ENCODE measurements at regions not wholly inside any gene's neighbourhood (a gene's known extent, or its start where the extent isn't known, plus 50 kb on each side); places are given as distances from the start of the nearest gene placed in this dataset.

DNA sequence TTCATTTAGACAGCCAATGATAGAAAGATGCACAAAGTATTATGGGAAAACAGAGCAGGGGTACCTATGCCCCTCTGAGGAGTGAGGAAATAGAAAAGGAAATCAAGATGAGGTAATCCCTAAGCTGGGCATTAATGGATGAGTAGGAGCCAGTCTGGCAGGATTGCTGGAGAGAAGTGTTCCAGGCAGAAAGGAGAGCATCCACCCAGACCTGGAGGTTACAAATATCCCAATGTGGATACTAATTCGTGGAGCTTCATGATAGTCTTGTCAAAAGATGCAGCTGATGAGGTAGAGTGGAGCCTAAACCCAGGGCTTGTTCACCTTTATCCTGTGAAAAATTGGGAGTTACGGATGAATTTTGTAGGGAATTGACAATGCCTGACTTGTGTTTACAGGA, 328.0 kb downstream of the ZNF608 start:
- TF ChIP-seq, protein P1, sequence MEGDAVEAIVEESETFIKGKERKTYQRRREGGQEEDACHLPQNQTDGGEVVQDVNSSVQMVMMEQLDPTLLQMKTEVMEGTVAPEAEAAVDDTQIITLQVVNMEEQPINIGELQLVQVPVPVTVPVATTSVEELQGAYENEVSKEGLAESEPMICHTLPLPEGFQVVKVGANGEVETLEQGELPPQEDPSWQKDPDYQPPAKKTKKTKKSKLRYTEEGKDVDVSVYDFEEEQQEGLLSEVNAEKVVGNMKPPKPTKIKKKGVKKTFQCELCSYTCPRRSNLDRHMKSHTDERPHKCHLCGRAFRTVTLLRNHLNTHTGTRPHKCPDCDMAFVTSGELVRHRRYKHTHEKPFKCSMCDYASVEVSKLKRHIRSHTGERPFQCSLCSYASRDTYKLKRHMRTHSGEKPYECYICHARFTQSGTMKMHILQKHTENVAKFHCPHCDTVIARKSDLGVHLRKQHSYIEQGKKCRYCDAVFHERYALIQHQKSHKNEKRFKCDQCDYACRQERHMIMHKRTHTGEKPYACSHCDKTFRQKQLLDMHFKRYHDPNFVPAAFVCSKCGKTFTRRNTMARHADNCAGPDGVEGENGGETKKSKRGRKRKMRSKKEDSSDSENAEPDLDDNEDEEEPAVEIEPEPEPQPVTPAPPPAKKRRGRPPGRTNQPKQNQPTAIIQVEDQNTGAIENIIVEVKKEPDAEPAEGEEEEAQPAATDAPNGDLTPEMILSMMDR (conservative IDR thresholded peaks at IDR 0.05; ENCODE audit: low read length) = no peak
- no peak for TF ChIP-seq EZH2phosphoT487 (IDR thresholded peaks at IDR 0.05; ENCODE audit: borderline replicate concordance, low read depth, low read length)
